Stimulated activated naive B cell treated with anti-CD40 and anti-IgM and Interleukin-4, amounts not matched to agents 10 μg/mL and 1 μg/mL and 100 μg/mL, for 72 hours (primary cell): ENCODE measurements at regions not wholly inside any gene's neighbourhood (a gene's known extent, or its start where the extent isn't known, plus 50 kb on each side); places are given as distances from the start of the nearest gene placed in this dataset.
"Not testable (repeated sequence)": the region's sequence is repeated elsewhere in the genome, so short reads cannot be mapped to it uniquely, and the experiment has no call there.

Source experiments
- ATAC-seq, 2 donors: fragments of 150-1000 bp; cut with Tn5 transposase; replicated peaks; 2 replicates each; pipeline ENCODE4 v1.10.0; 2021; ENCODE audit warnings: moderate library complexity in 1 of 2
- DNase-seq: peaks from one replicate; pipeline ENCODE4 v3.0.0; 2021
- H3K27ac Mint-ChIP-seq: one replicate; pipeline ENCODE4 v1.8.0; 2022; ENCODE audit warnings: mild to moderate bottlenecking, mixed read lengths
- H3K27me3 Mint-ChIP-seq, 2 donors: one replicate each; pipeline ENCODE4 v1.8.0; 2022; ENCODE audit warnings: mixed read lengths in 2 of 2
- H3K36me3 Mint-ChIP-seq, 2 donors: one replicate each; pipeline ENCODE4 v1.8.0; 2022; ENCODE audit warnings: mixed read lengths in 2 of 2, mild to moderate bottlenecking in 1 of 2
- H3K4me1 Mint-ChIP-seq, 2 donors: one replicate each; pipeline ENCODE4 v1.8.0; 2022; ENCODE audit warnings: mixed read lengths in 2 of 2, mild to moderate bottlenecking in 1 of 2
- H3K4me3 Mint-ChIP-seq, 2 donors: one replicate each; pipeline ENCODE4 v1.8.0; 2022; ENCODE audit warnings: mild to moderate bottlenecking in 2 of 2, mixed read lengths in 2 of 2, moderate library complexity in 1 of 2
- H3K9me3 Mint-ChIP-seq, 2 donors: one replicate each; pipeline ENCODE4 v1.8.0; 2022; ENCODE audit warnings: mixed read lengths in 2 of 2, mild to moderate bottlenecking in 1 of 2

DNA sequence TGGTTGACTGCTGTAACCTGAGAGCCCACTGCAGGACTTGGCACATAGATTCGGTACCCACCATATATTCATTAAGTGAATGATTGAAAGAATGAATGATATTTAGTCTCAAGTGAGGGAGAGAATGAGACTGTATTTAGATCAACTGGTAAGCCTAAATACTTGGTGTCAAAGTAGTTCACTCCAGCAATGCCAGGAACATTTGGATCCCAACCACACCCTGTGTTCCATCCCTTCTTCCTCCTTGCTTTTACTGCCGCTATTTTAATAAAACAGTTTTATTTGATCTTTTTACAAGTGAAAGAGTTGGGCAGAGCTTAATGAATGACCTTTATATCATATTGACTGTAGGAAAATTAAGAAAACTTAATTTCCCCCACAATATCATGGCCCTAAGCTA lies 473.6 kb upstream of the CBLB start:
- no peak for DNase-seq
- Mint-ChIP-seq H3K4me3 (no peak overlapping the region), H3K4me1 (peaks cover 2 to 12% of the 10 kb centered on the region in 2 donors), H3K27ac (no peak overlapping the region), H3K9me3 (no peaks in the 10 kb centered on the region), H3K27me3 (no peaks in the 10 kb centered on the region), H3K36me3 (no peaks in the 10 kb centered on the region)
- ATAC-seq: no peak

DNA sequence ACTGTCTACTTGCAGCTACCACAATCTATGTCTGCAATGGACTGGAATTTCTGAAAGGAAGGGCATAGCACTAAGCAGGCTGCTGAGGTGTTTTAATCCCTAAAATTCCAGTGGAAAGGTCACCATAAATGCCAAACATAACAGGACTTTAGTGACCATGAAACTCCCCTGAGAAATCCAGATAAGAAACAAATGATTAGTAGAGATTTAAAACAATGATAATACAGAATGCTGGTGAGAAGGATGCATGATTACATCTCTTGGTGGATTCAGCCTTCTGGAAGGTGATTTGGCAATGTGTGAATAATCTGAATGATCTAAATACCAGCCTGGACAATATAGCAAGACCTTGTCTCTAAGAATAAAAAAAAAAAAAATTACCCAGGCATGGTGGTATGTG lies 475.0 kb upstream of the CBLB start:
- Mint-ChIP-seq H3K4me3 (no peak overlapping the region), H3K27me3 (no peaks in the 10 kb centered on the region), H3K4me1 (peaks cover 2 to 12% of the 10 kb centered on the region in 2 donors), H3K27ac (no peak overlapping the region), H3K9me3 (no peaks in the 10 kb centered on the region), H3K36me3 (no peaks in the 10 kb centered on the region)
- DNase-seq (no peak), ATAC-seq (no peak)

DNA sequence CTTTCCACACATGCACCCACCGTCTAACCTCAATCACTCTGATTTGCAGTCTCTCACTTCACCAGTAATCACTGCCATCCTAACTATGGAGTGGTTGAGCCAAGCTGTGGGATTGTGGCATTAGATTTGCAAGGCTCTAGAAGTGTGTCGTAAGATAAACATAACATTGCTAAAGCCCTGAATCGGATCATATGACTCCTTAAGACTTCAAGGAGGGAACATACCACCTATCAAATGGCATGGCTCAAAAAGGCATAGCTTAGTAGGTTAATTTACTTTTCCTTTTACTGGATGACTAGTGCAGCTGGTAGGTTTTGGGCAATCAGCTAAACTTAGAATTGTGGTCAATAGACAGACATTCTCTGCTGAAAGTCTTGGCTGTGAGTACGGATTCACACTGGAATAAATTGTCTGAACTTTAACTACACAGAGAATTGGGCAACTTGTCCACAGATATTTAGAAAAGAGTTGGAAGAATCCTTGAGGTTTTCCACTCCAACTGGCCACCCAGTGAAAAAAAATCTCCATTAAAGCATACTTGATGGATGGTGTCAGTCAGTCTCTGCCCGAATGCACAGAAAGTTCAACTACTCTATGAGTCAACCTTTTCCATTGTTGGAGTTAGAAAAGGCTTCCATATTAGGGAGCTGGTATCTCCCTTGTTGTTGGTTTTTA lies 476.7 kb upstream of the CBLB start:
- no peak for DNase-seq
- no peak overlapping the region for H3K27ac Mint-ChIP-seq
- peaks cover 2 to 12% of the 10 kb centered on the region in 2 donors for H3K4me1 Mint-ChIP-seq
- H3K9me3 Mint-ChIP-seq: no peaks in the 10 kb centered on the region
- no peaks in the 10 kb centered on the region for H3K36me3 Mint-ChIP-seq
- peak in 1 of 2 donors; percentile 25 for ATAC-seq
- no peak overlapping the region for H3K4me3 Mint-ChIP-seq
- H3K27me3 Mint-ChIP-seq: no peaks in the 10 kb centered on the region

DNA sequence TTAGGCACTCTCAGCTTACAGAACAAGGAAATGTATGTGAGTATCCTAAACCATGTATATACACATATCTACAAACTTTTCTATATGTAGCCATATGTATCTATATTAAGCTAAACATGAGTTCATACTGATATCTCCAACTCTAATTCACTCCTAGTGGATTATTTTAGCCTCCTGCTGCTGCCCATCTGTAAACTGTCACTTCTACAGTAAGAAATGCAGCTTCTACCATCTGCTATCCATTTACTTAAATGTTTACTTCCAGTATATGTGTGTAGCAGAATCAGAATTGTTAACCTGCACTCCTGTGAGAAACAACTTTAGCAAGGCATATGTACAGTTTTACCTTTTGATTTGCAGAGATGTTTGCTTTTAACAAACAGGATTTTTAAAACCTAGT lies 478.5 kb upstream of the CBLB start:
- H3K36me3 Mint-ChIP-seq: peaks cover under 1 to 3% of the 10 kb centered on the region in 2 donors
- DNase-seq (no peak), ATAC-seq (no peak)
- H3K27me3 Mint-ChIP-seq: no peaks in the 10 kb centered on the region
- H3K4me3 Mint-ChIP-seq: no peak overlapping the region
- no peak overlapping the region for H3K27ac Mint-ChIP-seq
- peaks cover 6% of the 10 kb centered on the region in 2 donors for H3K9me3 Mint-ChIP-seq
- H3K4me1 Mint-ChIP-seq: peaks cover 5 to 16% of the 10 kb centered on the region in 2 donors

DNA sequence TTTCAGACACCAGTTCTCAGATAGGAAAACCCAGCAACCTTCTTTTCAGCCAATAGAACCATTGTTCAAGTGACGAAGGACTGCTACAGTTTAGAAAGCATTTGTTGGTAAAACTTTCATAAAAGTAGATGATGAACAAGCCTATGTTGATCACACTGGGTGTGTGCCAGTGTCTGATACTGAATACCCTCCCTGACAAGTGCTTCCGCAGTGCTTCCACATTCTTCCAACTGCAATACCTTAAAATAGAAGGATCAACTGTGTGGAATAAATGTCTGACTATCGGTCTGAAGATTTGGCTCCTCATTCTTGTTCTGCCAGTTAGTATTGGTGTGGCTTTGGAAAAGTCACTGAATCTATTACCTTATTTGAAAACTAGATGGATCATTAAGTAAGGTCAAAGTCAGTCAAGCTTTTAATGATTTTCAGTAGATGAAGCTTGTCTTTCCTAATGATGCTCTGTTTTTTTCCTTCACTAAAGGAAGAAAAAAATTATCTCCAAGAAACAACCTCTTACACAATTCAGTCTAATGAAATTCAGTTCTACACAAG lies 479.4 kb upstream of the CBLB start:
- ATAC-seq (no peak), DNase-seq (no peak)

DNA sequence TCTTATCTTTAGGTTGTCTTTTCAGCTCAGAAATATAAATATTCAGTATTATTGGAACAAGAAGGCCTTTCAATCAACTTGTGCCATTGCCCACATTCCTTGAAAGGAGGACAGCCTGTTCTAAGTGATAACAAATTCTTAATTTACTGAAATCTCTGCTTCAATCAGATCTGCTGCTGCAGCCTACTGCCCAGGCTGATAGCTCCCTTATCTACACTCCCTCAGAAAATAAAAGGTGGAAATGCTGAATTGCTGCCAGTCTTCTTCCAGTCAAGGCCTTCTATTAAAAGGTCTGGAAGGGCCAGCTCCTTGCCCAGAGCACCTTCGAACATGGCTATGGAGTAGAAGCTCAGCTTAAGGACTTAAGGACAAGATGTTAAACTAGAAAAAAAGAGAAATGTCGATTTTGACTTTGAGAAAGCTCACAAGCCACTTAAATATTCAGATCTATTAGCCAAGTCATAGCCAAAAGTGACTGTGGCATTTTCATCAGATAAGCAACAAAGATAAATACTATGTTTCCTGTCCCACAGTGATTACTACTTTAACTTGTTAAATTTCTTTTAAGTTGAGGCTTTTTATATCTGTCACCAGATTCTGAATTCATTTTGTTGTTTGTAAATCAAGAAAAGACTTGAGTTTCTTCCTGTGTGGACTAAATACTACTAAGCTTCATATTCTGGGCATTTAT lies 480.5 kb upstream of the CBLB start:
- no peak overlapping the region for H3K27ac Mint-ChIP-seq
- H3K9me3 Mint-ChIP-seq: peaks cover 10 to 12% of the 10 kb centered on the region in 2 donors
- peaks cover 4 to 7% of the 10 kb centered on the region in 2 donors for H3K36me3 Mint-ChIP-seq
- ATAC-seq (no peak), DNase-seq (no peak)
- no peaks in the 10 kb centered on the region for H3K27me3 Mint-ChIP-seq
- H3K4me1 Mint-ChIP-seq: peaks cover 7 to 18% of the 10 kb centered on the region in 2 donors
- H3K4me3 Mint-ChIP-seq: no peak overlapping the region

More for the DNA sequence above, 479.4 kb upstream of the CBLB start:
- H3K27ac Mint-ChIP-seq: no peak overlapping the region
- H3K4me3 Mint-ChIP-seq: no peak overlapping the region
- peaks cover 7 to 18% of the 10 kb centered on the region in 2 donors for H3K4me1 Mint-ChIP-seq
- no peaks in the 10 kb centered on the region for H3K27me3 Mint-ChIP-seq
- peaks cover 4% of the 10 kb centered on the region in 2 donors for H3K36me3 Mint-ChIP-seq
- H3K9me3 Mint-ChIP-seq: peaks cover 9% of the 10 kb centered on the region in 2 donors

DNA sequence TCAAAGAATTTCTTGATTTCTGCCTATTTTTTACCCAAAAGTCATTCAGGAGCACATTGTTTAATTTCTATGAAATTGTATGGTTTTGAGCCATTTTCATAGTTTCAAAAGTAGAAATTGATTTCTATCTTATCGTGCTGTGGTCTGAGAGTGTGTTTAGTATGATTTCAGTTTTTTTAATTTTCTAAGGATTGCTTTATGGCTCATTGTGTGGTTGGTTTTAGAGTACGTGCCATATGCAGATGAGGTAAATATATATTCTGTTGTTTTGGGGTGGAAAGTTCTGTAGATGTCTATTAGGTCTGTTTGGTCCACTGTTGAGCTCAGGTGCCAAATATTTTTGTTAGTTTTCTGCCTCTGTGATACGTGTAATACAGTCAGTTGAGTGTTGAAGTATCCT lies 487.1 kb upstream of the CBLB start:
- ATAC-seq (no peak), DNase-seq (no peak)
- Mint-ChIP-seq H3K36me3 (peaks cover 4 to 12% of the 10 kb centered on the region in 2 donors), H3K27me3 (no peaks in the 10 kb centered on the region), H3K9me3 (peaks cover 14 to 16% of the 10 kb centered on the region in 2 donors), H3K27ac (no peak overlapping the region), H3K4me3 (no peak overlapping the region), H3K4me1 (peaks cover 6 to 20% of the 10 kb centered on the region in 2 donors)

DNA sequence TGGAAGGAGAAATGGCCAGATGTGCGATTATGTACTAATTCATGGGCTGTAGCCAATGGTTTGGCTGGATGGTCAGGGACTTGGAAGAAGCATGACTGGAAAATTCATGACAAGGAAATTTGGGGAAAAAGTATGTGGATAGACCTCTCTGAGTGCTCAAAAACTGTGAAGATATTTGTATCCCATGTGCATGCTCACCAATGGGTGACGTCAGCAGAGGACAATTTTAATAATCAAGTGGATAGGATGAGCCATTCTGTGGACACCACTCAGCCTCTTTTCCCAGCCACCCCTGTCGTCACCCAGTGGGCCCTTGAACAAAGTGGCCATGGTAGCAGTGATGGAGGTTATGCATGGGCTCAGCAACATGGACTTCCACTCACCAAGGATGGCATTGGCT lies 490.9 kb upstream of the CBLB start:
- ATAC-seq (no peak), DNase-seq (no peak)
- peaks cover 2 to 22% of the 10 kb centered on the region in 2 donors for H3K4me1 Mint-ChIP-seq
- no peak overlapping the region for H3K27ac Mint-ChIP-seq
- H3K27me3 Mint-ChIP-seq: no peaks in the 10 kb centered on the region
- peaks cover 11% of the 10 kb centered on the region in 2 donors for H3K9me3 Mint-ChIP-seq
- peaks cover 3 to 18% of the 10 kb centered on the region in 2 donors for H3K36me3 Mint-ChIP-seq
- no peak overlapping the region for H3K4me3 Mint-ChIP-seq

DNA sequence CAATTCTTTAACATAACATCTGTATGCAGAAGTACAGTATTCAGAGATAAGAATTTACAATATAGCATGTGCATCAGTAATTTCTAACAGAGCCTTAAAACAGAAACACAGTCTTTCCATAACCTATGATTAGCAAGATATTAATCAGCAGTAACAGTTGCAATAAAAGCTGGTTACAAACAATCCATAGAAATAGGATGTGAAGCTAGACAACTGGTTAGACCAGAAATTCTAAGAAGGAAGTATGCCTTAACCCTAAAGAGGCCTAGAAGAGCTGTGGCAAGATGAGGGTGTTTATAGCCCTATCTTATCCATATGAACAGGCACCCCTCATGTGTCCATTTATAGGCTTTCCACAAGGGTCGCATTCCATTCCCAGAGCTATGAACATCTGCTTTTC lies 492.1 kb upstream of the CBLB start:
- ATAC-seq, H3K27me3 Mint-ChIP-seq, H3K27ac Mint-ChIP-seq, DNase-seq, H3K4me3 Mint-ChIP-seq: not testable (repeated sequence)
- Mint-ChIP-seq H3K9me3 (peaks cover 11% of the 10 kb centered on the region in 2 donors), H3K4me1 (peaks cover 5 to 18% of the 10 kb centered on the region in 2 donors), H3K36me3 (peaks cover 3 to 18% of the 10 kb centered on the region in 2 donors)

DNA sequence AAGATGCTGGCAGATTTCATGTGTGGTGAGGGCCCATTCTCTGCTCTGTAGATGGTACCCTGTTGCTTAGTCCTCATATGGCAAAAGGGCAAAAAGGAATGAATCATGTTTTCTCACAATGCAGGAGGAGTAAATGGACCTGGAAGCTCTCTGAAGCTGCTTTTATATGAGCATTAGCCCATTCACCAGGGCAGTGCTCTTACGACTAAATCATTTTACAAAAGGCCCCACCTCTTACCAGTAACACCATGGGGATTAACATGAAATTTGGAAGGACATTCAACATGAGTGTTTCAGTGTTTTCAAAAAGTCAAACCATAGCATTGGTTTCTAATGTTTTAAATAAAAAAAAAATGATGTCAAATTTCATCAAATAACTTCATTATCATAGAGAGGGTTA lies 495.7 kb upstream of the CBLB start:
- no peak overlapping the region for H3K27ac Mint-ChIP-seq
- H3K9me3 Mint-ChIP-seq: peaks cover 10% of the 10 kb centered on the region in 2 donors
- no peaks in the 10 kb centered on the region for H3K27me3 Mint-ChIP-seq

DNA sequence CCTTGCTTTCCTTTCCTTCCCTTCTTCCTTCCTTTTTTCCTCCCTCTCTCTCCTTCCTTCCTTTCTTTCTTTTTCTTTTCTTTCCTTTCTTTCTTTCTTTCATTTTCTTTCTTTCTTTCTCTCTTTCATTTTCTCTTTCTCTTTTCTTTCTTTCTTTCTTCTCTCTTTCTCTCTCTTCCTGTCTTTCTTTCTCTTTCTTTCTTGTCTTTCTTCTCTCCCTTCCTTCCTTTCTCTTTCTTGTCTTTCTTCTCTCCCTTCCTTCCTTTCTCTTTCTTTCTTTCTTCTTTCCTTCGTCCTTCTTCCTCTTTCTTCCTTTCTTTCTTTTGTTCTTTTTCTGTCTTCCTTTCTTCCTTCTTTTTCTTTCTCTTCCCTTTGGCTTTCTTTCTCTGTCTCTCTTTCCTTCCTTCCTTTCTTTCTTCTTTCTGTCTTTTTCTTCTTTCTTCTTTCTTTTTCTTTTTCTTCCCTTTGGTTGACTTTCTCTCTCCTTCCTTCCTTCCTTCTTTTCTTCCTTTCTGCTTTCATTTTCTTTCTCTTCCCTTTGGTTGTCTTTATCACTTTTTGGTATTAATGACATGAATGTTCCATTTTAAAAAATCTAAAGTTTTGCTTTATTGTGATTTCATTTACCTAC lies 496.4 kb upstream of the CBLB start:
- H3K27ac Mint-ChIP-seq: no peak overlapping the region
- peaks cover 5 to 18% of the 10 kb centered on the region in 2 donors for H3K4me1 Mint-ChIP-seq
- no peak overlapping the region for H3K4me3 Mint-ChIP-seq
- peaks cover 3 to 14% of the 10 kb centered on the region in 2 donors for H3K36me3 Mint-ChIP-seq
- ATAC-seq: no peak
- no peaks in the 10 kb centered on the region for H3K27me3 Mint-ChIP-seq
- no peak for DNase-seq
- peaks cover 7 to 8% of the 10 kb centered on the region in 2 donors for H3K9me3 Mint-ChIP-seq

More for the DNA sequence above, 495.7 kb upstream of the CBLB start:
- H3K4me3 Mint-ChIP-seq: no peak overlapping the region
- no peak for DNase-seq
- no peak for ATAC-seq
- peaks cover 3 to 15% of the 10 kb centered on the region in 2 donors for H3K36me3 Mint-ChIP-seq
- peaks cover 5 to 18% of the 10 kb centered on the region in 2 donors for H3K4me1 Mint-ChIP-seq

DNA sequence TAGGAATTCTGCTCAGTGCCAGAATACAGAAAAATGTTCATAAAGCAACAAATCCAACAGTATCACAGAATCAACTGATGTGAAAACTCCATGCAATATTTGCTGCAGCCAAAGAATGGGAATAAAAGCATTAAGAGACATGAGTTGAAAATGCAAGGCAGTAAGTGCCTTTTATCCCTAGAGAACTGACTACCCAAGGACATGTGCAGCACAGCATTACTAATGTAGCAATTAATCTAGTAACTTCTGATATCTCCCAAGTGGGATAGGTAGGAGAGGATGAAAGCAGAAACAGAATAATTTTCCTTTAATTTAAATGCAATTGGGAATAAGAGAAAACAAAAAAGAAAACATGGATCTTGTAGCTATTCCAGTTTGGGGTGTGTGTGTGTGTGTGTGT lies 497.5 kb upstream of the CBLB start:
- Mint-ChIP-seq H3K4me1 (peaks cover 5 to 8% of the 10 kb centered on the region in 2 donors), H3K4me3 (no peak overlapping the region), H3K36me3 (peaks cover 3 to 13% of the 10 kb centered on the region in 2 donors), H3K27me3 (no peaks in the 10 kb centered on the region), H3K27ac (no peak overlapping the region), H3K9me3 (peaks cover 7 to 8% of the 10 kb centered on the region in 2 donors)
- no peak for DNase-seq
- ATAC-seq: no peak

DNA sequence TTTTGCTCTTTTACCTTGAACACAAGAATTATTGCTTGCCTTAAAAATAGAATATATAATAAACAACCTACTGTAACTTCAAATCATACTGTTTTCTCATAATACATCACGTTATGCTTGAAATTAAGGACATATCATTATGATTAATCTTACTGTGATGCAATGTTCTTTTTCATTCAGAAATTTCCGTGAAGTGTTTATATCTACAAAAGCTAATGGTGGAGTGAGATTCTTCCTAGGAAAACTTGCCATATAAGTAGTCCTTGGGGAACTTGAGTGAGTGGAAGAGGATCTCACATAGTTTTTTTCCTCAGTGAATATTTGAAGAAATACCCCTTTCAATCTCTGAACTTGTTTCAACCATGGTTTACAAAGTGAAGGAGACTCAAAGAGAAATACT lies 498.7 kb upstream of the CBLB start:
- Mint-ChIP-seq H3K4me3 (no peak overlapping the region), H3K27me3 (no peaks in the 10 kb centered on the region), H3K36me3 (peaks cover 0 to 3% of the 10 kb centered on the region in 2 donors), H3K27ac (no peak overlapping the region), H3K4me1 (peaks cover 5% of the 10 kb centered on the region in 2 donors), H3K9me3 (no peaks in the 10 kb centered on the region)
- no peak for ATAC-seq
- DNase-seq: no peak

DNA sequence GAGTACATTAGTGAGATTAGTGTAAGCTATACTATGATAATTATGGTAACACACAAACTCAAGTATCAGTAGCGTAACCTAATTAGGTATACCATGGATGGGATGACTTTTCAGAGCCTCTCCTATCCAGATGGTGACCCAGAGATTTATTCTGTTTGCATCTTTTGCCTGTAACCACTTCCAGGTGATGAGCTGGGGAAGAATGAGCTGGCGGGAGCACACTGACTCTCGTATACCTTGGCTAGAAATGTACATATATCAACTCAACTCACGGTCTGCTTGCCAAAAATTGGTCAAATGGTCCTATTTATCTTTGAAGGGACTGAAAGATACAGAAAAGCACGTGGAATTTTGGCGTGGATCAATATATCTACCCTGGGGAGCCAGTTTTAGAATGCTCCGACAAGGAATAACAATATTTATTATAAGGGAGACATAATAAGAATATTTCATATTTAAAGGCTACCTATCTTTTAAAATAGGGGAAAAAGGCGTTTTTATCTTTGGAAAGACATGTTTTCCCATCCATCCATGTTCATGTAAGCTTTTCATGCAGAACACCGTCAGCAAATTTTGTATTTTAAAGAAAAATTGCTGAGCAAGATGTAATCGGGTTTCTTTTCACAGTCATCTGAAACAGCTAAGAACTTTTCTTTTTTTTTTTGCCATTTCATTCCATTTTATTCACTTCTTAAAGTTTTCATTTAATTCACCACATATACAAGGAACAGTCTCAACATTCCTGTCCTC lies 502.6 kb upstream of the CBLB start:
- no peaks in the 10 kb centered on the region for H3K4me1 Mint-ChIP-seq
- ATAC-seq (no peak), DNase-seq (no peak)
- no peak overlapping the region for H3K4me3 Mint-ChIP-seq
- H3K9me3 Mint-ChIP-seq: no peaks in the 10 kb centered on the region
- peaks cover 0 to 12% of the 10 kb centered on the region in 2 donors for H3K27me3 Mint-ChIP-seq
- H3K27ac Mint-ChIP-seq: no peak overlapping the region
- no peaks in the 10 kb centered on the region for H3K36me3 Mint-ChIP-seq
